Hematopoietic multipotent progenitor cell treated with erythropoietin and hydrocortisone succinate and interleukin-3 and kit ligand, for 4 days (in vitro differentiated cells): ENCODE measurements at regions not wholly inside any gene's neighbourhood (a gene's known extent, or its start where the extent isn't known, plus 50 kb on each side); places are given as distances from the start of the nearest gene placed in this dataset.
A peak's percentile ranks its signal among the peaks of the same experiment; 100 is the strongest.

ENCODE experiments used
- DNase-seq: peaks from one replicate; pipeline ENCODE4 v3.0.0-alpha.2; 2015

GRCh38 chr15:36370051-36370730, 209.2 kb upstream of the CDIN1 start:
- DNase-seq, result no peak

GRCh38 chr15:36370731-36371112, 208.7 kb upstream of the CDIN1 start:
- DNase-seq, result no peak

DNA sequence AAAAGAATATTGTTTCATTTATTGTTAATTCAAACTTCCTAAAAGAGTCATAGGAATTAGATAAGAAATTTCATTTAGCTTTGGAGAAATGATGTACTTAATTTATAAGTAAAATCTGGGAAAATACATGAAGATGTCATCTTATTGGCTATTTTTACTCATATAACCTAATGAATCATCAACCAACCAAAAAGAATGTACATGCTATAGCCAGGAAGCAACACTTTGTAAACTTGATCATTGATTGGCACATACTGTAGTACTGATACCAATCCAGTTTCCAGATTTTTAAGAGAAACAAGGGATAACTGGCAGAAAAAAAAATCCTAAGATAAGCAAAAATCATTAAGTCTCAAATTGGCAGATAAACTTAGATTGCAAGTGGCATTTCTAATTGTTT, 207.9 kb upstream of the CDIN1 start:
- no peak for DNase-seq

- DNase-seq, result no peak
Observed at GRCh38 chr15:36372968-36373367, 206.5 kb upstream of the CDIN1 start.

GRCh38 chr15:36373550-36373949, 205.9 kb upstream of the CDIN1 start:
- no peak for DNase-seq

GRCh38 chr15:36389107-36389506, 190.3 kb upstream of the CDIN1 start:
- no peak for DNase-seq

GRCh38 chr15:36390491-36390890, 188.9 kb upstream of the CDIN1 start:
- DNase-seq, result no peak

GRCh38 chr15:36392676-36393266, 186.7 kb upstream of the CDIN1 start:
- DNase-seq, result no peak

- DNase-seq, result no peak
Observed at GRCh38 chr15:36398212-36398611, 181.2 kb upstream of the CDIN1 start.

GRCh38 chr15:36399276-36399675, 180.2 kb upstream of the CDIN1 start:
- no peak for DNase-seq

GRCh38 chr15:36400936-36401585, 178.4 kb upstream of the CDIN1 start:
- DNase-seq, result no peak

DNA sequence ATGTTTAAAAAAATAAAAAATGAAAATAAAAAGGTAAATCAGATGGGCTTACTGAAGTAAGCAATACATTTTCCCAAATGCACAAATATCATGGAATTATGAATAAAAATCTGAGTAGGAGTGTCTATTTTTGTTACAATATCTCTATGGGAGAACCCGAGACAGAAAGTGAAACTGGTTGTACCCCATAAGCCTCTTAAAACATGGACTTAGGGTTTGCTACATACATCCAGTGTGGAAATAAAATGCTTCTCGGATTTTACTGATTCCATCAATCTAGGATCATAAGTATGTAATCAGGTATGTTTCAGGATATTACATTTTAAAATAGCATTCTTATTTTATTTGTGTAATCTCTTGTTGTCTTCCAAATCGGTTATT, 177.8 kb upstream of the CDIN1 start:
- no peak for DNase-seq

- DNase-seq, result no peak
Observed at GRCh38 chr15:36403351-36403750, 176.1 kb upstream of the CDIN1 start.

DNA sequence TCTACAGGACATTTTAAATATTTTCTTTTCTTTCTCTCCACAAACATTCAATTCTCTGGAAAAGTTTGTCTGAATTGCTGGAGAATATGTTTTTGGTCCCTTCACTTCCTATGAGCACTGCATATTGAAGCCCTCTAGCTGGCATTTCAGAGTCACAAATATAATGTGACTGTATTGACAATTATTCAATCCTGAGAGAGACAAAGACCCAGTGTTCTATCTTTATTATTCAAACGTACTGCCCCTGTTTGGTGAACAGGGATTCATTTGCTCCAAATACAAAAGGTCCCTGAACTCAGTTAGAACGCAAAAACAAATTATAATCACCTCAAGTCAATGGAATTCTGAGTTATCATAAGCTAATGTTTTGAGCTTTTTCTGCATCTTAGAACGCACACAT, 173.1 kb upstream of the CDIN1 start:
- no peak for DNase-seq

DNA sequence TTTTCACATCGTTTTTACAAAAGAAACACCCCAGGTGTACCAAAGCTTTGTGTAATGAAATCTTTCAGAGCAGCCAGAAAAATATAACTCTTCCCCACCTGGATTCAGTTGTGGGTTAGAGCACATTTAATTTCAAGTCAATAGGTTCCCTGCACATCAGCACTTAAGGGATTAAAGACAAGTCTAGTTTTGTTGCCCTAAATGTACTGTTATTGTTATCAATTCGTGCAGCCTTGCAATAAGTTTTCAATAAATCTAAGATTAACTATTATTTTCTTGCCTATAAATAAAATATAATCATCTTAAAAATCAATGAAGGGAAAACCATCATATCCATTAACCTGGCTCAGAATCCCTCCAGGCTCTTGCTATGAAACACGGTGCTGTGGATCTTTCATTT, 172.5 kb upstream of the CDIN1 start:
- DNase-seq, result no peak

DNA sequence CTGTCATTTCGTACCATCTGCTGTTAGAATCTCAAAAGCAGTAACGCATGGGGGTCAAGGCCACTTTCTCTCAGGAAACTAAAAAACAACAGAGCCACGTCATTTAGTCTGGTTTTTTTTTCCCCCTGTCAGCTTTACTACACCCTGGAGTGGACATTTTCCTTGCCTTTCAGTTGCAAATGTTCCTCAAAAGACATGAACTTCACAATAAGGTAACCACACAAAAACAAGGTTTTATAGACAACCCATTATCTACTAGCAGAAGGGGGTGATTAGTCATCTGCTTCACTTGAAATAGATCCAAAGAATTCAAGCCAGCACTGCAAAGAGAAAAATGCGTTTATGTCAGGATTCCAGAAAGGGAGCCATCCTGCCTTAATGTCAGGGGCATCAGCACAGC, 171.8 kb upstream of the CDIN1 start:
- DNase-seq, result no peak

- DNase-seq, result no peak
Observed at GRCh38 chr15:36409819-36410218, 169.6 kb upstream of the CDIN1 start.

DNA sequence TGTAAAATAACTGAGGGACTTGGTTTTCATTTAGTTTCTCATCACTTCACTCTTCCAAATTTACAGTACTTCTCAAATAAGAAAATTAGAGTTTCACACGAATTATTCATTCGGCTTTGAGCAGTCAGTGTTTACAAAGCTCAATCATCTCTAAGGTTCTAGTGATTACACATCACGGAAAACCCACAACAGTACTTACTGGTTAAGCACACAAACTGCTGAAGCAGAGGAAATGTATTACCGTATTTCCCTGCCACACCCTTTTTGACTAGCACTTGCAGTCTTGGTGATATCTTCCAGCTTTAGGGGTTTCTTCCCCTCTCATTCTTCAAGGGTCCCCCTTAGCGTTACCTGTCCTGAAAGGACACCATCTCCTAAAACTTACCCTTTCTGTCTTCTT, 164.8 kb upstream of the CDIN1 start:
- no peak for DNase-seq

DNA sequence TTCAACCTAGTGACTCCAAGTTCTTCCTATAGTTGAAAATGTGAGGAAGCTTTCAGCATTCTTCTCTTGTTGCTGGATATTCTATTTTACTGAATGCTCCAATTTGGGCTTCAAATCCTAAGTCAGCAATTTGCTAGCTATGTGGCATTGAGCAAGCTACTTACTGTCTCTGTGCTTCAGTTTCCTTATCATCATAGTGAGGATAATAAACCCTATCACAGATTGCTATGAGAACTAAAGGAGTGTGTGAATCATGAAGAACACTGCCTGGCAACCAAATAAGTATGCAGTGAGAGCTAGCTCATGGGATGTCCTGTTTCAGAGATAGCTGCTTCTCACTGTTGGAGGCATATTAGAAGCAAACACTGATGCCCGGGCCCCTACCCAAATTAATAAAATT, 163.8 kb upstream of the CDIN1 start:
- no peak for DNase-seq

DNA sequence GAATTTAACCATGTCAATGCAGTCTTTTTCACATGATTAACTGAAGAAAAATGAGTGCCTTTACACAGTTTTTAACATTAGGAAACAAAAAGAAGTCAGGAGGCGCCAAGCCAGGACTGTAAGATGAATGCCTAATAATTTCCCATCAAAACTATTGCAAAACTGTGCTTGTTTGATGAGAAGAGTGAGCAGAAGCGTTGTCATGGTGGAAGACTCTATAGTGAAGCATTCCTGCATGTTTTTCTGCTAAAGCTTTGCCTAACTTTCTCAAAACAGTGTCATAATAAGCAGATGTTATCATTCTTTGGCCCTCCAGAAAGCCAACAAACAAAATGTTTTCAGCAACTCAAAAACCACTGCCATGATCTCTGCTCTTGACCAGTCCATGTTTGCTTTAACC, 156.8 kb upstream of the CDIN1 start:
- DNase-seq, result no peak

DNA sequence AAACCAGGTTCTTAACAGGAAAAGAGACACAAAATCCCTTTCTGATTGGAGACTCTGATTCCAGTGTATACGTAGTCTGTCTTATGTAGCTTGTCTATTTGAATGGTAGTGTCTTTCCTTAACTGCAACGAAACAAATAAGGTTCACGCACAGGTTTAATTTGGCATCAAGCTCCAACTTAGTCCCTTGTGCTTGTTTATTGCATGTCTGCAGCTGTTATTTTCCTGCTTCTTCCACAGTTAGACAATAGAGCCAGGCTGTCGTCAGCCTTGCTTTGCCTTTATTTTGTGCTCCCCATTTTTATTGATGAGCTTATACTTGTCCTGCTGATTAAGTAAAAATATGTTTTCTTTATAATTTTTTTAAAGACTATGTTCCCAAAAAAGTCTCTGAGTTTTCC, 152.7 kb upstream of the CDIN1 start:
- no peak for DNase-seq

GRCh38 chr15:36428102-36428845, 151.2 kb upstream of the CDIN1 start:
- peak; percentile 81 for DNase-seq

DNA sequence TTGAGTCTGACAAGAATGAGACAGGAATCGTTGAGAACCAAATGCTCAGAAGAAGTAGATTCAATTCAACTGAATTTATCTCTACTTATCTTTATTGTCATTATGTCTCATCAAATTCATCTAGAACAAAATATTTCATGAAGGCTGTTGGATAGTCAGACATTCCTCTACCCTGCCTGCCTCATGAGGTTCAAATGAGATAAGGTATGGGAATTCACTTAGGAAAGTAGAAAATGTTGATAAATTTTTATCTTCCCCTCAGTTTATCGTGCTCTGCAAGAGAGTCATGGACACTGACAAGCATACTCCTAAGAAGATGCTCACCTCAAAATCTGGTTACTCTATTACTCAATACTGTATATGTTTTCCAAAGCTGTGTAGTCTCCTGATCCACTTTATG, 149.7 kb upstream of the CDIN1 start:
- no peak for DNase-seq

GRCh38 chr15:36430280-36430679, 149.1 kb upstream of the CDIN1 start:
- DNase-seq, result no peak
